PC-9 (cell line): ENCODE measurements at regions not wholly inside any gene's neighbourhood (a gene's known extent, or its start where the extent isn't known, plus 50 kb on each side); places are given as distances from the start of the nearest gene placed in this dataset.

Source experiments
- BruUV-seq: library from RNA; stranded (reverse); fragments of 400-500 nt; replicated peaks from 2 replicates; lab custom pipeline; 2021; lab: Mats Ljungman, UMichigan
- CTCF ChIA-PET: fragments of 300-600 bp; sonication (Branson Sonifier 250); formaldehyde crosslinking; loops from one replicate; lab custom pipeline; 2022; ENCODE audit warnings: antibody characterized with exemption; lab: Charles Lee
- POLR2A ChIA-PET: fragments of 300-600 bp; sonication (Branson Sonifier 250); formaldehyde crosslinking; loops from one replicate; lab custom pipeline; 2022; ENCODE audit warnings: antibody characterized with exemption; ENCODE audit not compliant: unreplicated experiment; lab: Charles Lee
- DNase-seq, 2 experiments: peaks; one replicate each; pipeline versions ENCODE4 v3.0.0 to v3.0.0-alpha.2; 2015 to 2022; ENCODE audit warnings: mixed read lengths in 1 of 2
- H2AFZ ChIP-seq: fragments of 200-600 bp; sonication (generic); 2 replicates; pipeline ENCODE4 v1.8.1; 2017; ENCODE audit warnings: antibody characterized with exemption
- H3F3A ChIP-seq: fragments of 200-600 bp; sonication (generic); 2 replicates; pipeline ENCODE4 v1.8.1; 2017; ENCODE audit warnings: antibody characterized with exemption, mild to moderate bottlenecking, low read depth; ENCODE audit not compliant: insufficient read depth
- H3K27ac ChIP-seq: fragments of 200-600 bp; sonication (generic); 2 replicates; pipeline ENCODE4 v1.6.1; 2016; ENCODE audit warnings: mixed run types
- H3K27me3 ChIP-seq: fragments of 200-600 bp; sonication (generic); 2 replicates; pipeline ENCODE4 v1.6.1; 2016; ENCODE audit warnings: low read depth, mixed run types; ENCODE audit not compliant: insufficient read depth
- H3K36me3 ChIP-seq: fragments of 200-600 bp; sonication (generic); 2 replicates; pipeline ENCODE4 v1.6.1; 2016; ENCODE audit warnings: low read depth, mixed run types
- H3K4me1 ChIP-seq: fragments of 200-600 bp; sonication (generic); replicated peaks from 2 replicates; pipeline ENCODE4 v1.6.1; 2016; ENCODE audit warnings: mixed run types; ENCODE audit not compliant: insufficient read depth
- H3K4me2 ChIP-seq: fragments of 200-600 bp; sonication (generic); 2 replicates; pipeline ENCODE4 v1.6.1; 2017; ENCODE audit warnings: mixed run types
- H3K4me3 ChIP-seq: fragments of 200-600 bp; sonication (generic); 2 replicates; pipeline ENCODE4 v1.6.1; 2016; ENCODE audit warnings: mixed run types
- H3K79me2 ChIP-seq: fragments of 200-600 bp; sonication (generic); 2 replicates; pipeline ENCODE4 v1.6.1; 2017; ENCODE audit warnings: low read depth, mixed run types
- H3K9me2 ChIP-seq: fragments of 200-600 bp; sonication (generic); 2 replicates; pipeline ENCODE4 v1.8.1; 2017; ENCODE audit warnings: mild to moderate bottlenecking; ENCODE audit not compliant: insufficient read depth
- H3K9me3 ChIP-seq: fragments of 200-600 bp; sonication (generic); 2 replicates; pipeline ENCODE4 v1.8.1; 2016; ENCODE audit warnings: low read depth; ENCODE audit not compliant: insufficient read depth
- H4K20me1 ChIP-seq: fragments of 200-600 bp; sonication (generic); 2 replicates; pipeline ENCODE4 v1.8.1; 2017; ENCODE audit not compliant: insufficient read depth
- CTCF ChIP-seq: fragments of 200-600 bp; sonication (generic); conservative IDR thresholded peaks from 2 replicates; pipeline ENCODE4 v1.6.1; 2017; ENCODE audit warnings: mixed run types, antibody characterized with exemption, mild to moderate bottlenecking, moderate library complexity
- EZH2 ChIP-seq: fragments of 200-600 bp; sonication (generic); IDR thresholded peaks from 2 replicates; pipeline ENCODE4 v1.8.0; 2017; ENCODE audit warnings: antibody characterized with exemption, low read depth
- intact Hi-C: fragments of 100-400 bp; cut with micrococcal nuclease; formaldehyde crosslinking; loops from one replicate; pipeline ENCODE4 v1.10.0; 2022; ENCODE audit not compliant: unreplicated experiment

- no peak overlapping the region for H3K27ac ChIP-seq
- H2AFZ ChIP-seq, result no peak overlapping the region
- TF ChIP-seq EZH2 (no peak), CTCF (no peak)
- H3K27me3 ChIP-seq, result no peaks in the 10 kb centered on the region
- no peaks in the 10 kb centered on the region for H3K9me3 ChIP-seq
- BruUV-seq, result no TSS peak
- POLR2A ChIA-PET, result no interaction called here
- H4K20me1 ChIP-seq, result no peaks in the 10 kb centered on the region
- H3F3A ChIP-seq, result no peaks in the 10 kb centered on the region
- H3K9me2 ChIP-seq, result no peaks in the 10 kb centered on the region
- intact Hi-C loops, result no loop called here
- CTCF ChIA-PET, result no interaction called here
- no peak for DNase-seq
- no peak overlapping the region for H3K4me2 ChIP-seq
- no peaks in the 10 kb centered on the region for H3K79me2 ChIP-seq
- H3K4me3 ChIP-seq, result no peak overlapping the region
- no peaks in the 10 kb centered on the region for H3K36me3 ChIP-seq
- H3K4me1 ChIP-seq, result no peaks in the 10 kb centered on the region
Measured at GRCh38 chr21:17085707-17086106, 427.1 kb upstream of the CXADR start.

GRCh38 chr21:17088500-17088899, 424.3 kb upstream of the CXADR start:
- no peaks in the 10 kb centered on the region for H3K9me3 ChIP-seq
- CTCF ChIA-PET, result no interaction called here
- H3K4me1 ChIP-seq, result no peaks in the 10 kb centered on the region

GRCh38 chr21:17089091-17089491, 423.8 kb upstream of the CXADR start:
- no peaks in the 10 kb centered on the region for H4K20me1 ChIP-seq
- H3K9me3 ChIP-seq, result no peaks in the 10 kb centered on the region
- TF ChIP-seq CTCF, result no peak
- TF ChIP-seq EZH2, result no peak
- H3K27ac ChIP-seq, result no peak overlapping the region
- H3F3A ChIP-seq, result no peaks in the 10 kb centered on the region
- no peak overlapping the region for H3K4me3 ChIP-seq
- ChIA-PET POLR2A (interaction anchor here (0.6 to 0.7 kb wide), 2 partner anchors 16 to 720 kb away, joined by 3 to 6 read pairs; no protein-coding TSS in a partner anchor), CTCF (no interaction called here)
- H2AFZ ChIP-seq, result no peak overlapping the region
- H3K4me1 ChIP-seq, result no peaks in the 10 kb centered on the region
- intact Hi-C loops, result no loop called here
- no peaks in the 10 kb centered on the region for H3K36me3 ChIP-seq
- H3K4me2 ChIP-seq, result no peak overlapping the region
- no TSS peak for BruUV-seq
- H3K27me3 ChIP-seq, result no peaks in the 10 kb centered on the region
- no peaks in the 10 kb centered on the region for H3K9me2 ChIP-seq
- no peaks in the 10 kb centered on the region for H3K79me2 ChIP-seq
- DNase-seq, result no peak

More at GRCh38 chr21:17088500-17088899, 424.3 kb upstream of the CXADR start:
- no peaks in the 10 kb centered on the region for H3K27me3 ChIP-seq
- H2AFZ ChIP-seq, result no peak overlapping the region
- POLR2A ChIA-PET, result interaction anchor here (0.6 kb wide), 1 partner anchor 721 kb away, joined by 3 read pairs; no protein-coding TSS in a partner anchor
- BruUV-seq, result no TSS peak
- intact Hi-C loops, result no loop called here
- no peaks in the 10 kb centered on the region for H3K79me2 ChIP-seq
- no peaks in the 10 kb centered on the region for H3F3A ChIP-seq
- no peaks in the 10 kb centered on the region for H4K20me1 ChIP-seq
- H3K36me3 ChIP-seq, result no peaks in the 10 kb centered on the region
- DNase-seq, result no peak
- no peak for TF ChIP-seq EZH2
- TF ChIP-seq CTCF, result no peak
- no peak overlapping the region for H3K27ac ChIP-seq
- no peak overlapping the region for H3K4me3 ChIP-seq
- H3K9me2 ChIP-seq, result no peaks in the 10 kb centered on the region
- H3K4me2 ChIP-seq, result no peak overlapping the region
